Thoracic aorta (tissue), 2 donors: ENCODE measurements at regions not wholly inside any gene's neighbourhood (a gene's known extent, or its start where the extent isn't known, plus 50 kb on each side); places are given as distances from the start of the nearest gene placed in this dataset.

Source experiments
- ATAC-seq: fragments of 150-250 bp; one replicate; pipeline ENCODE4 v1.8.0; 2017; ENCODE audit warnings: low read depth; ENCODE audit not compliant: insufficient number of reproducible peaks, low FRiP score
- DNase-seq: peaks from one replicate; pipeline ENCODE4 v3.0.0-alpha.2; 2020; ENCODE audit warnings: low spot score
- H3K27ac ChIP-seq, 2 donors: fragments of 200-600 bp; sonication (generic); 1 replicate in 1 of 2; 2 replicates in 1 of 2; pipeline ENCODE4 v1.5.1; 2016; ENCODE audit warnings: mild to moderate bottlenecking in 2 of 2, moderate library complexity in 2 of 2
- H3K27me3 ChIP-seq: fragments of 200-600 bp; sonication (generic); replicated peaks from 2 replicates; pipeline ENCODE4 v1.6.0; 2016; ENCODE audit warnings: mild to moderate bottlenecking; ENCODE audit not compliant: insufficient read depth
- H3K36me3 ChIP-seq: fragments of 200-600 bp; sonication (generic); one replicate; pipeline ENCODE4 v1.5.1; 2016
- H3K4me1 ChIP-seq, 2 donors: fragments of 200-600 bp; sonication (generic); 1 replicate in 1 of 2; 2 replicates in 1 of 2; pipeline versions ENCODE4 v1.5.1 to v1.6.0; 2016; ENCODE audit warnings: low read depth in 2 of 2, mild to moderate bottlenecking in 1 of 2; ENCODE audit not compliant: control insufficient read depth in 1 of 2
- H3K4me3 ChIP-seq: fragments of 200-600 bp; sonication (generic); 2 replicates; pipeline ENCODE4 v1.5.1; 2016; ENCODE audit warnings: mild to moderate bottlenecking
- H3K9me3 ChIP-seq: fragments of 200-600 bp; sonication (generic); 2 replicates; pipeline ENCODE4 v1.5.1; 2016
- TF ChIP-seq, protein P1 (sequence below): fragments of 200-600 bp; sonication (generic); IDR thresholded peaks from one replicate; pipeline ENCODE4 v1.5.1; 2019; ENCODE audit warnings: antibody characterized with exemption

DNA sequence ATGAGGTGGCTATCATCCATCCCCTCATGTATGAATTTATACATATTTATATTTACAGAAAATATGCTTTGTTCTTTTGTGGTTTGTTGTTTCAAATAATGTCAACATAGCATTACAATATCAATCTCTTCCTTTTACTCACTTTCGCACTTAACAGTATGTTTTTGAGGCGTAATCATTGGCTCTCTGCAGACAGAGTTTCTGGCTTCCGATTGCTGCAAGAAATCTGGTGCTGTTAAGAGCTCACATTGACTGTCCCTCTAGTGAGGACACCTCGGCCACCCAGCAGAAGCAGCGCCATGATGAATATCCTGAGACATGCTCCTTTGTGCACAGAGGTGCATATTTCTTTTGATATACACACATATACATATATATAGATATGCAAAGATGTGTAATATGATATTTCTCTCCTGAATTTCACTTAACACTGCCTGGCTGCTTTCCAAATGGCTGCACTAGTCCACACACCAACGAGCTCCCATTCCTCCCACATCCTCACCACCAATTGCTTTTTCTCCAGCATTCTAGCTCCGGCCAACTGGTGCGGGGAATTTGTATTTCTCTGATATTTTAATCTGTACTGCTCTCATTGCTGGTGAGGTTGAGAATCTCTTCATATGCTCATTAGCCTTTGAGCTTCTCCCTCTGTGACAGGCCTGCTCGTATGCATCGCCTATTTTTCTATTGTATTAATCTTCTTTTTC, 248.4 kb downstream of the SIPA1L2 start:
- Histone ChIP-seq H3K27ac (no peak overlapping the region), H3K27me3 (no peaks in the 10 kb centered on the region), H3K4me3 (no peak overlapping the region), H3K4me1 (no peaks in the 10 kb centered on the region), H3K9me3 (no peaks in the 10 kb centered on the region), H3K36me3 (no peaks in the 10 kb centered on the region)
- TF ChIP-seq, protein P1, sequence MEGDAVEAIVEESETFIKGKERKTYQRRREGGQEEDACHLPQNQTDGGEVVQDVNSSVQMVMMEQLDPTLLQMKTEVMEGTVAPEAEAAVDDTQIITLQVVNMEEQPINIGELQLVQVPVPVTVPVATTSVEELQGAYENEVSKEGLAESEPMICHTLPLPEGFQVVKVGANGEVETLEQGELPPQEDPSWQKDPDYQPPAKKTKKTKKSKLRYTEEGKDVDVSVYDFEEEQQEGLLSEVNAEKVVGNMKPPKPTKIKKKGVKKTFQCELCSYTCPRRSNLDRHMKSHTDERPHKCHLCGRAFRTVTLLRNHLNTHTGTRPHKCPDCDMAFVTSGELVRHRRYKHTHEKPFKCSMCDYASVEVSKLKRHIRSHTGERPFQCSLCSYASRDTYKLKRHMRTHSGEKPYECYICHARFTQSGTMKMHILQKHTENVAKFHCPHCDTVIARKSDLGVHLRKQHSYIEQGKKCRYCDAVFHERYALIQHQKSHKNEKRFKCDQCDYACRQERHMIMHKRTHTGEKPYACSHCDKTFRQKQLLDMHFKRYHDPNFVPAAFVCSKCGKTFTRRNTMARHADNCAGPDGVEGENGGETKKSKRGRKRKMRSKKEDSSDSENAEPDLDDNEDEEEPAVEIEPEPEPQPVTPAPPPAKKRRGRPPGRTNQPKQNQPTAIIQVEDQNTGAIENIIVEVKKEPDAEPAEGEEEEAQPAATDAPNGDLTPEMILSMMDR: no peak
- DNase-seq (no peak), ATAC-seq (no peak)

DNA sequence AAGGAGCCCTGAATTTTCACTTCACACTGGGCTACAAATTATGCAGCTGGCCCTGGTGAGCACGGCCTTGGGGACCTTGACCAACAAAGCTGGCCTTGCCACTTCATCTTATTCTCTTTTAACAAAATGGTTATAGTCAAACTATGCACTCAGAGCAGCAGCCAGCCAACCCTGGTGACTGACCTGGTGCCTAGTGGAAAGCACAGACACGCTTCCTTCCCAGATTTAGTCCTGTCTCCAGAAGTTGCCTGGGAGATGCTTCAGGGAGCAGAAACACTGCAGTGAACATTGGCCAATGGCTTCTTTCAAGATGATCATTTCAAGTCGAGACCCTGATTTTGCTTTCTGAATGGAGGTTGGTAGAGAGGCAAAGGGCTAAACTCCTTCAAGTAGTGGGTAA, 249.3 kb downstream of the SIPA1L2 start:
- no peak for ATAC-seq

DNA sequence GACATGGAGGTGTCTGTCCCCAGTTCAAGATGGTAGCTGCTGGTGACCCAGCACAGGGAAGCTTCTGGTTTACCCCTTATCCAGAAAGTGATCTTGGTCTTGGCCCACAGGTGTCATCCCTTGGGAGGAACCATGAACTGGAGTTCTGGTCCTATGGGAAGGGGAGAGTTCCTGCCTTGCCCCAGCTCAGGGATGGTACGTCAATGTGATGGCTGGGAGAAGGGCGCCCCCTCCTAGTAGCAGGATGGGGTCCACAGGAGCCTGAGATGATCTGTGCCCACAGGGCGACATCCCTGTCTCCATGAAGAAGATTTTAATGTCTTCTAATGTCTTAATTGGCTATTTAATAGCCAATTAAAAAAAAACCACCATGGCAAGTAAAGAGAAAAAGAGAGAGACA, 249.8 kb downstream of the SIPA1L2 start:
- Histone ChIP-seq H3K27ac (no peak overlapping the region), H3K36me3 (no peaks in the 10 kb centered on the region), H3K27me3 (no peaks in the 10 kb centered on the region), H3K4me1 (no peaks in the 10 kb centered on the region), H3K4me3 (no peak overlapping the region), H3K9me3 (no peaks in the 10 kb centered on the region)
- TF ChIP-seq, protein P1: no peak
- DNase-seq (no peak), ATAC-seq (no peak)

More for the DNA sequence above, 249.3 kb downstream of the SIPA1L2 start:
- H3K4me1 ChIP-seq: no peaks in the 10 kb centered on the region
- H3K4me3 ChIP-seq: no peak overlapping the region
- H3K27ac ChIP-seq: no peak overlapping the region
- no peaks in the 10 kb centered on the region for H3K27me3 ChIP-seq
- H3K36me3 ChIP-seq: no peaks in the 10 kb centered on the region
- TF ChIP-seq, protein P1: no peak
- no peak for DNase-seq
- no peaks in the 10 kb centered on the region for H3K9me3 ChIP-seq

DNA sequence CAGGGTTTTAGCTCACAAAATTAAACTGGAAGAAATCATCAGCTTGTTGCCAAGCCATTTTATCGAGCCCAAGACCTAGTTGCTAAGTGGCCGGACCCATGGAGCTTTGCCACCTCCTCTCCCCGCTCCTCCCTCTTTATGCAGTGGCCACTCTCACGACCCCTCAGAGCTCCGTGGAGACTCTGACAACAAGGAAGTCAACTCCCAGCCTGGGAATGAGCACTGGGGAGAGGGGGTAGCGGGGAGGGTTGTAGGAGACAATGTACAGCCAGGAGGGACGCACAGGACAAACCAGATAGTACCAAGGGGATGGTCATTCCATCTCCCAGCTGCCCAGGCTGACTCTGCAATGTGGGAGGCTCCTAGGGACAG, 250.9 kb downstream of the SIPA1L2 start:
- H3K4me3 ChIP-seq: no peak overlapping the region
- no peak for DNase-seq
- H3K27me3 ChIP-seq: no peaks in the 10 kb centered on the region
- H3K36me3 ChIP-seq: no peaks in the 10 kb centered on the region
- H3K9me3 ChIP-seq: no peaks in the 10 kb centered on the region
- H3K4me1 ChIP-seq: no peaks in the 10 kb centered on the region
- no peak overlapping the region for H3K27ac ChIP-seq
- TF ChIP-seq, protein P1: no peak
- ATAC-seq: no peak

DNA sequence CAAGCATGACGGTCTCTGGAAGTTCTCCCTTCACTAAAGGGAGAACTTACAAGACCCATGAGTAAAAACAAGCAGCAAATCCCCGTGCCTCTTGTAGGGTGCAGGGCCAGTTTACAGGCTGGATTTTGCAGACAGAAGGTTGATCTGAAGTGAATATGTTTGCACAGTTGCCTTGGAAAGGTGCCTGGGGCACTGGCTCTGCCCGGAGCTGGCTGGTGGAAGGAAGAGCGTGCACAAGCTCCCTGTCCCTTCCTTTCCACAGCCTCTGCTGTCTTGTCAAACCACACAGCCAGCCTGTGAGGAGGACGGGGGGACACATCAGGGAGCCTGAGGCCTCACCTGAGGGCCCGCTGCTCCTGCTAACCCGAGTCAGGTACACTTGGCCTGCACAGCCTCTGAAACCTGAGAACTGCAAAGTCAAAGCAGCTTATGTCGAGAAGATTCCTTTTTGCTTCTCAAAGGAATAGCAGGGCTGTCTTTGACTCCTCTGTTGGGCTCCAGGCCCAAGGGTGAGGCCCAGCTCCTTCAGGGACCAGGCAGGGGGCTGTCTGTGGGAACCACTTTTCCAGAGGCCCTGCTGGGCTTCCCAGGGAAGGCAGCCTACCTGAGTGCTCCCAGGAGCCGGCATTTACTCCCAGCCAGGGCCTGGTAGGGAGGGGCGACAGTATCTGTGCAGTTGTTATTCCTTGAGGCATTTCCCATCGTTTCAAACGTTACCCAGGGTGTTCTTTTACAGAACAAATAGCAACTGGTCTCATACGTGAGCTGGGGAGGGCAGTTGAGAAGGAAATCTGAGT, 251.5 kb downstream of the SIPA1L2 start:
- Histone ChIP-seq H3K9me3 (no peaks in the 10 kb centered on the region), H3K27me3 (no peaks in the 10 kb centered on the region), H3K36me3 (no peaks in the 10 kb centered on the region), H3K4me1 (no peaks in the 10 kb centered on the region), H3K4me3 (no peak overlapping the region), H3K27ac (no peak overlapping the region)
- no peak for DNase-seq
- ATAC-seq: no peak
- TF ChIP-seq, protein P1: no peak
